ENCODE measurements at regions not wholly inside any gene's neighbourhood (a gene's known extent, or its start where the extent isn't known, plus 50 kb on each side); places are given as distances from the start of the nearest gene placed in this dataset.

GRCh38 chr9:78439190-78439865, 142.4 kb downstream of the PSAT1 start:
- Histone ChIP-seq H2AFZ (ENCODE audit: low read length) (peak overlapping the region; percentile 27), H3K4me2 (ENCODE audit: extremely low read depth, insufficient read depth, low read length) (no peak overlapping the region), H3K4me3 (replicated peaks in 1 of 4; ENCODE audit: control extremely low read depth in 1 of 4, insufficient read depth in 1 of 4, low read depth in 3 of 4, low read length in 4 of 4) (peak overlapping the region in 2 of 4 experiments; percentile 45 to 51), H3K27ac (ENCODE audit: insufficient read depth, low read length) (no peak overlapping the region), H3K9me3 (ENCODE audit: control insufficient read depth, insufficient read depth, low read depth, low read length) (no peaks in the 10 kb centered on the region), H3K9ac (ENCODE audit: insufficient read depth, low read length) (no peak overlapping the region), H4K20me1 (ENCODE audit: control insufficient read depth, extremely low read depth, insufficient read depth, low read length) (no peaks in the 10 kb centered on the region), H3K36me3 (ENCODE audit: control insufficient read depth, insufficient read depth, low read length) (no peaks in the 10 kb centered on the region), H3K4me1 (ENCODE audit: control insufficient read depth, extremely low read depth, insufficient read depth, low read length) (no peaks in the 10 kb centered on the region), H3K27me3 (ENCODE audit: control insufficient read depth, insufficient read depth, low read length) (peaks cover 2% of the 10 kb centered on the region), H3K79me2 (ENCODE audit: control insufficient read depth, insufficient read depth, low read length) (no peaks in the 10 kb centered on the region)
- peak; percentile 83 to 92 for DNase-seq (ENCODE audit: low read depth in 2 of 2)
- TF ChIP-seq EZH2 (IDR thresholded peaks at IDR 0.05; ENCODE audit: low read length, missing control alignments) (no peak), CTCF (conservative IDR thresholded peaks at IDR 0.05 in 1 of 2, IDR thresholded peaks at IDR 0.05 in 1 of 2; ENCODE audit: low read depth in 1 of 2, low read length in 2 of 2) (peak; percentile 89 to 95)

- no peak for TF ChIP-seq EZH2 (IDR thresholded peaks at IDR 0.05; ENCODE audit: low read length, missing control alignments)
- DNase-seq (ENCODE audit: low read depth in 2 of 2), result no peak
- H4K20me1 ChIP-seq (ENCODE audit: control insufficient read depth, extremely low read depth, insufficient read depth, low read length), result no peaks in the 10 kb centered on the region
- H3K4me1 ChIP-seq (ENCODE audit: control insufficient read depth, extremely low read depth, insufficient read depth, low read length), result no peaks in the 10 kb centered on the region
- H3K79me2 ChIP-seq (ENCODE audit: control insufficient read depth, insufficient read depth, low read length), result no peaks in the 10 kb centered on the region
- peaks cover 2% of the 10 kb centered on the region for H3K27me3 ChIP-seq (ENCODE audit: control insufficient read depth, insufficient read depth, low read length)
- no peaks in the 10 kb centered on the region for H3K36me3 ChIP-seq (ENCODE audit: control insufficient read depth, insufficient read depth, low read length)
- H3K9me3 ChIP-seq (ENCODE audit: control insufficient read depth, insufficient read depth, low read depth, low read length), result no peaks in the 10 kb centered on the region
- no peak overlapping the region for H2AFZ ChIP-seq (ENCODE audit: low read length)
- H3K9ac ChIP-seq (ENCODE audit: insufficient read depth, low read length), result no peak overlapping the region
- no peak overlapping the region for H3K27ac ChIP-seq (ENCODE audit: insufficient read depth, low read length)
- no peak overlapping the region for H3K4me3 ChIP-seq (replicated peaks in 1 of 4; ENCODE audit: control extremely low read depth in 1 of 4, insufficient read depth in 1 of 4, low read depth in 3 of 4, low read length in 4 of 4)
- H3K4me2 ChIP-seq (ENCODE audit: extremely low read depth, insufficient read depth, low read length), result no peak overlapping the region
Measured at GRCh38 chr9:78439866-78440830, 143.2 kb downstream of the PSAT1 start.

GRCh38 chr9:78441396-78441795, 144.5 kb downstream of the PSAT1 start:
- no peak overlapping the region for H2AFZ ChIP-seq (ENCODE audit: low read length)
- no peak for DNase-seq (ENCODE audit: low read depth in 2 of 2)
- no peaks in the 10 kb centered on the region for H3K9me3 ChIP-seq (ENCODE audit: control insufficient read depth, insufficient read depth, low read depth, low read length)
- no peaks in the 10 kb centered on the region for H4K20me1 ChIP-seq (ENCODE audit: control insufficient read depth, extremely low read depth, insufficient read depth, low read length)
- no peaks in the 10 kb centered on the region for H3K4me1 ChIP-seq (ENCODE audit: control insufficient read depth, extremely low read depth, insufficient read depth, low read length)
- H3K36me3 ChIP-seq (ENCODE audit: control insufficient read depth, insufficient read depth, low read length), result no peaks in the 10 kb centered on the region
- no peaks in the 10 kb centered on the region for H3K79me2 ChIP-seq (ENCODE audit: control insufficient read depth, insufficient read depth, low read length)
- H3K27me3 ChIP-seq (ENCODE audit: control insufficient read depth, insufficient read depth, low read length), result peaks cover 2% of the 10 kb centered on the region
- no peak overlapping the region for H3K4me3 ChIP-seq (replicated peaks in 1 of 4; ENCODE audit: control extremely low read depth in 1 of 4, insufficient read depth in 1 of 4, low read depth in 3 of 4, low read length in 4 of 4)
- no peak for TF ChIP-seq EZH2 (IDR thresholded peaks at IDR 0.05; ENCODE audit: low read length, missing control alignments)
- no peak overlapping the region for H3K4me2 ChIP-seq (ENCODE audit: extremely low read depth, insufficient read depth, low read length)
- H3K9ac ChIP-seq (ENCODE audit: insufficient read depth, low read length), result no peak overlapping the region
- H3K27ac ChIP-seq (ENCODE audit: insufficient read depth, low read length), result no peak overlapping the region
